Heart left ventricle (tissue), 16 donors: ENCODE measurements at regions not wholly inside any gene's neighbourhood (a gene's known extent, or its start where the extent isn't known, plus 50 kb on each side); places are given as distances from the start of the nearest gene placed in this dataset.

ENCODE experiments used
- ATAC-seq, 4 donors: fragments of 200-7000 bp; cut with Tn5 transposase; one replicate each; pipeline ENCODE4 v1.9.1; 2020 to 2022; ENCODE audit warnings: moderate library complexity in 4 of 4, mild to moderate bottlenecking in 3 of 4, moderate number of reproducible peaks in 1 of 4
- DNase-seq, 5 donors: peaks; one replicate each; pipeline ENCODE4 v3.0.0-alpha.2; 2020
- H3K27ac ChIP-seq, 12 donors: fragments of 200-600 bp; sonication (generic) in 4 of 12; one replicate each; pipeline versions ENCODE4 v1.5.0 to v1.8.0; 2016 to 2022; ENCODE audit warnings: mild to moderate bottlenecking in 2 of 12
- H3K27me3 ChIP-seq, 9 donors: fragments of 200-600 bp; sonication (generic) in 2 of 9; one replicate each; pipeline versions ENCODE4 v1.5.1 to v1.8.0; 2016 to 2022; ENCODE audit warnings: mild to moderate bottlenecking in 3 of 9
- H3K36me3 ChIP-seq, 9 donors: fragments of 200-600 bp; sonication (generic) in 2 of 9; one replicate each; pipeline versions ENCODE4 v1.5.0 to v1.8.0; 2018 to 2022; ENCODE audit warnings: mild to moderate bottlenecking in 2 of 9
- H3K4me1 ChIP-seq, 12 donors: fragments of 200-600 bp; sonication (generic) in 4 of 12; one replicate each; pipeline versions ENCODE4 v1.5.0 to v1.8.0; 2016 to 2022; ENCODE audit warnings: mild to moderate bottlenecking in 3 of 12
- H3K4me3 ChIP-seq, 12 donors: fragments of 200-600 bp; sonication (generic) in 4 of 12; one replicate each; pipeline versions ENCODE4 v1.5.0 to v1.8.0; 2017 to 2022; ENCODE audit warnings: mild to moderate bottlenecking in 9 of 12, moderate library complexity in 4 of 12
- H3K9me3 ChIP-seq, 12 donors: fragments of 200-600 bp; sonication (generic) in 4 of 12; one replicate each; pipeline versions ENCODE4 v1.5.0 to v1.8.0; 2016 to 2022; ENCODE audit warnings: mild to moderate bottlenecking in 1 of 12
- POLR2A ChIP-seq, 2 donors: fragments of 450-650 bp; IDR thresholded peaks; one replicate each; pipeline ENCODE4 v1.6.1; 2017; ENCODE audit warnings: antibody characterized with exemption in 2 of 2, mild to moderate bottlenecking in 2 of 2, moderate library complexity in 2 of 2
- WGBS, 4 donors: extraction: QIAGEN DNeasy Blood & Tissue Kit in 2 of 4; methylation state at CpG; one replicate each; pipeline versions ENCODE4 v1.1.5 to v1.1.7; 2013 to 2018; 5-methylcytosine and 5-hydroxymethylcytosine counted together
- intact Hi-C, 10 donors: fragments of 100-400 bp; cut with DNase I; formaldehyde crosslinking; loops; one replicate each; pipeline versions ENCODE4 v1.11.1 to v1.14.2; 2022
- TF ChIP-seq, protein P1 (sequence below), 12 donors: fragments of 200-600 bp; sonication (generic) in 4 of 12; IDR thresholded peaks; one replicate each; pipeline versions ENCODE4 v1.5.0 to v1.8.0; 2018 to 2022; ENCODE audit warnings: antibody characterized with exemption in 12 of 12, mild to moderate bottlenecking in 5 of 12
- donor health status: ischemic (EF 13 %, LVEDD 7.1; RV severe dilation, severe dysfunction).
- donor health status: healthy with polysubstance abuse.
- donor health status: DM: no; HTN: yes; CAD: no.
- donor health status: DM: no; HTN: no; CAD: no.
- donor health status: ischemic (EF 25% LVEDD 6.9; RV normal size, moderate dysfunction).
- donor health status: ischemic (EF 25% LVEDD 5.7; RV mildly dilated, moderate dysfunction).
- donor health status: healthy.
- donor health status: DM: yes; HTN: yes; CAD: no.
- donor health status: ischemic (EF 35%, LVEDD 5.7; RV mildly dilated, moderate dysfunction).
- donor health status: nonischemic (EF 11% LVEDD 7.7; RV severe dilation, severe dysfunction).
- donor health status: DM: yes; HTN: yes; CAD: no.
- donor health status: PGD.
- donor health status: ischemic (EF 29% LVEDD 5.4; RV normal size, mild dysfunction).
- donor health status: nonischemic (EF 23%, LVEDD 6.1; RV moderate dilation, normal function).

GRCh38 chr20:58039274-58040092 is 189.0 kb downstream of the ANKRD60 start:
- 70 to 75% (median 74%) methylated on average over 26 of the region's 26 CpGs for WGBS, 4 donors

GRCh38 chr20:58038123-58038654 is 190.3 kb downstream of the ANKRD60 start:
- intact Hi-C loops, result no loop called here
- H3K4me1 ChIP-seq, result peaks cover 0 to 9% (median 0%) of the 10 kb centered on the region in 12 donors
- DNase-seq (no peak), ATAC-seq (no peak)
- no peak for TF ChIP-seq POLR2A (IDR thresholded peaks at IDR 0.05)
- TF ChIP-seq, protein P1, sequence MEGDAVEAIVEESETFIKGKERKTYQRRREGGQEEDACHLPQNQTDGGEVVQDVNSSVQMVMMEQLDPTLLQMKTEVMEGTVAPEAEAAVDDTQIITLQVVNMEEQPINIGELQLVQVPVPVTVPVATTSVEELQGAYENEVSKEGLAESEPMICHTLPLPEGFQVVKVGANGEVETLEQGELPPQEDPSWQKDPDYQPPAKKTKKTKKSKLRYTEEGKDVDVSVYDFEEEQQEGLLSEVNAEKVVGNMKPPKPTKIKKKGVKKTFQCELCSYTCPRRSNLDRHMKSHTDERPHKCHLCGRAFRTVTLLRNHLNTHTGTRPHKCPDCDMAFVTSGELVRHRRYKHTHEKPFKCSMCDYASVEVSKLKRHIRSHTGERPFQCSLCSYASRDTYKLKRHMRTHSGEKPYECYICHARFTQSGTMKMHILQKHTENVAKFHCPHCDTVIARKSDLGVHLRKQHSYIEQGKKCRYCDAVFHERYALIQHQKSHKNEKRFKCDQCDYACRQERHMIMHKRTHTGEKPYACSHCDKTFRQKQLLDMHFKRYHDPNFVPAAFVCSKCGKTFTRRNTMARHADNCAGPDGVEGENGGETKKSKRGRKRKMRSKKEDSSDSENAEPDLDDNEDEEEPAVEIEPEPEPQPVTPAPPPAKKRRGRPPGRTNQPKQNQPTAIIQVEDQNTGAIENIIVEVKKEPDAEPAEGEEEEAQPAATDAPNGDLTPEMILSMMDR (IDR thresholded peaks at IDR 0.05), result no peak
- H3K27ac ChIP-seq, result no peak overlapping the region
- WGBS, 4 donors, result 75 to 81% (median 75%) methylated on average over 9 of the region's 9 CpGs
- peaks cover 0 to 7% (median 0%) of the 10 kb centered on the region in 9 donors for H3K27me3 ChIP-seq
- peaks cover 0 to 7% (median 0%) of the 10 kb centered on the region in 12 donors for H3K9me3 ChIP-seq
- no peak overlapping the region for H3K4me3 ChIP-seq
- no peaks in the 10 kb centered on the region for H3K36me3 ChIP-seq

More at GRCh38 chr20:58039274-58040092, 189.0 kb downstream of the ANKRD60 start:
- DNase-seq (no peak), ATAC-seq (peak in 2 of 4 donors; percentile 14 to 42)
- Histone ChIP-seq H3K9me3 (no peaks in the 10 kb centered on the region), H3K27me3 (peaks cover 0 to 7% (median 0%) of the 10 kb centered on the region in 9 donors), H3K36me3 (no peaks in the 10 kb centered on the region), H3K4me3 (no peak overlapping the region), H3K4me1 (peaks cover 0 to 18% (median 0%) of the 10 kb centered on the region in 12 donors), H3K27ac (no peak overlapping the region)
- TF ChIP-seq, protein P1 (IDR thresholded peaks at IDR 0.05), result no peak
- TF ChIP-seq POLR2A (IDR thresholded peaks at IDR 0.05), result no peak
- intact Hi-C loops, result no loop called here

GRCh38 chr20:58037631-58038030 is 190.8 kb downstream of the ANKRD60 start:
- peaks cover 0 to 7% (median 0%) of the 10 kb centered on the region in 12 donors for H3K9me3 ChIP-seq
- WGBS, 4 donors, result 88 to 93% (median 89%) methylated on average over 2 of the region's 2 CpGs
- H3K4me1 ChIP-seq, result peaks cover 0 to 6% (median 0%) of the 10 kb centered on the region in 12 donors
- H3K36me3 ChIP-seq, result no peaks in the 10 kb centered on the region
- peaks cover 0 to 7% (median 0%) of the 10 kb centered on the region in 9 donors for H3K27me3 ChIP-seq
- ATAC-seq (no peak), DNase-seq (no peak)
- intact Hi-C loops, result no loop called here
- H3K27ac ChIP-seq, result no peak overlapping the region
- no peak overlapping the region for H3K4me3 ChIP-seq
- no peak for TF ChIP-seq POLR2A (IDR thresholded peaks at IDR 0.05)
- TF ChIP-seq, protein P1 (IDR thresholded peaks at IDR 0.05), result no peak

- Histone ChIP-seq H3K27ac (no peak overlapping the region), H3K36me3 (no peaks in the 10 kb centered on the region), H3K27me3 (peaks cover 0 to 16% (median 0%) of the 10 kb centered on the region in 9 donors), H3K9me3 (peaks cover 0 to 7% (median 0%) of the 10 kb centered on the region in 12 donors), H3K4me1 (peaks cover 0 to 6% (median 0%) of the 10 kb centered on the region in 12 donors), H3K4me3 (no peak overlapping the region)
- no peak for ATAC-seq
- WGBS, 4 donors, result 84 to 94% (median 88%) methylated on average over 4 of the region's 4 CpGs
- DNase-seq, result no peak
- intact Hi-C loops, result no loop called here
- TF ChIP-seq POLR2A (IDR thresholded peaks at IDR 0.05), result no peak
- TF ChIP-seq, protein P1 (IDR thresholded peaks at IDR 0.05), result no peak
These were observed 195.4 kb downstream of the ANKRD60 start for GRCh38 chr20:58033026-58033536.
